GM21737 (cell line): ENCODE measurements at regions not wholly inside any gene's neighbourhood (a gene's known extent, or its start where the extent isn't known, plus 50 kb on each side); places are given as distances from the start of the nearest gene placed in this dataset.

ENCODE experiments used
- ATAC-seq: cut with Tn5 transposase; IDR thresholded peaks from one replicate; pipeline ENCODE4 v1.9.1; 2021; ENCODE audit warnings: mild to moderate bottlenecking, moderate library complexity; ENCODE audit not compliant: unreplicated experiment

DNA sequence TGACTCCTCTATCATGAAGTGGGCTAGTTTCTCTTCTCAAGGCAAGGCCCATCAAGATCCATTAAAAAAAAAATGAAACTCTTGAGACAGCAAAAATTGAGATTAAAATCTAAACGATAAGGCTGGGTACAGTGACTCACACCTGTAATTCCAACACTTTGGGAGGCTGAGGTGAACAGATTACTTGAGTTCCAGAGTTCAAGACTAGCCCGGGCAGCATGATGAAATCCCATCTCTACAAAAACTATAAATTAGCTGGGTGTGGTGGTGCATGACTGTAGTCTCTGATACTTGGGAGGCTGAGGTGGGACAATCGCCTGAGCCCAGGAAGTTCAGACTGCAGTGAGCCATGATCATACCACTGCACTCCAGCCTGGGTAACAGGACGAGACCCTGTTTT, 226.5 kb upstream of the SOX5 start:
- no peak for ATAC-seq

GRCh38 chr12:24175284-24175683, 225.8 kb upstream of the SOX5 start:
- ATAC-seq: no peak

GRCh38 chr12:24173067-24173466, 223.6 kb upstream of the SOX5 start:
- ATAC-seq: no peak

- ATAC-seq: no peak
Measured at GRCh38 chr12:24172773-24173066, 223.2 kb upstream of the SOX5 start.

GRCh38 chr12:24172031-24172772, 222.7 kb upstream of the SOX5 start:
- ATAC-seq: peak; percentile 66

DNA sequence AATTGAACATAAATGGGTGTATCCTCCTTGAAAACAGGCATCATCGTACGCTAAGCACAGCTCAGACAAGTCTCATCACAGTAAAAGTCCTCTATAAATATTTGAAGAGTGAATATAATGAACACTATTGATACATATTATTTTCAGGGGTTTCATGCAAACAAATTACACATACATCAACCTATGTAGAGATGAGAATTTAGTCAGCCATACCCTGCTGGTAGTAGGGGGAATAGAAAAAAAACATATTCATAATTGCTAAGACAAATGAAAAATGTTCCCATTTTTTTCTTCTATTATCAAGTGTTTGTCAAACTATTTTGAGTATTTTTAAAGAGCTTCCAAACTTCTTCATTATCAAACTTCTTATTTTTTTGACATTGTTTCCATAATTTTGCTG, 205.6 kb upstream of the SOX5 start:
- no peak for ATAC-seq

- ATAC-seq: no peak
Measured at GRCh38 chr12:24153079-24153478, 203.6 kb upstream of the SOX5 start.

GRCh38 chr12:24152270-24152669, 202.8 kb upstream of the SOX5 start:
- no peak for ATAC-seq

DNA sequence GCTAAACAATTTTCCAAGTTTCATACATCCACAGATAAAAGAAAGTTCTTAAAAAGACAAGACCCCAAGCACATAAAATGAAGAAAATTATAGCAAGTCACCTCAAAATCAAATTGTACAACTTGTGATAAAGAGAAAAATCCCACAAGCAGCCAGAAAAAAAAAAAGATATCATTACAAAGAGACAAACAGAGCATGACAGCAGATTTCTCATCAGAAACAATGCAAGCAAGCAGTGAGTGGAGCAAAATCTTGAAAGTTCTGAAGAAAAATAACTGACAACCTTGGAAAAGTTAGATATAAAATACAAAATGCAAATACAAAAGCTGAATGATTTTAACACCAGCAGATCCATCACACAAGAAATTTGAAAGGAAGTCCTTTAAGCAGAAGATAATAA, 194.5 kb upstream of the SOX5 start:
- ATAC-seq: no peak

GRCh38 chr12:24139035-24139434, 189.6 kb upstream of the SOX5 start:
- ATAC-seq: no peak

DNA sequence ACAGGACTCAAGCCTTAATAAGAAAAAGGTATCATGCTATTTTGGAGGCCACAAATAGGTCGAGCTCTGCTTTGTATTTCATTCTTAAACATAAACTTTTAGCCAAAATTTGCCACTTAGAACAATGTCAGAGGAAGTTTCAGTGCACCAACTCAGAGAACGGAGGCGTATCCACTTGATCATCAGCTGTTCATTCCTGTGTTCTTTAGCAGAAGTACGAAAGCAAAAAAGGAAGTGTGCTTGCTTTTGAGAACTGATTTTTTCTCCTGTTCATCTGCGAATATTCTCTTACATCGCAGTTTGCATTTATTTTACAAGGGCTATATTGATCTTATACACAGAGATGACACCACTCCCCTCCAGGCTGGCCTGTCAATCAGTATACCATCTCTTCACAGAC, 188.6 kb upstream of the SOX5 start:
- ATAC-seq: no peak

GRCh38 chr12:24135158-24135850, 185.8 kb upstream of the SOX5 start:
- no peak for ATAC-seq

DNA sequence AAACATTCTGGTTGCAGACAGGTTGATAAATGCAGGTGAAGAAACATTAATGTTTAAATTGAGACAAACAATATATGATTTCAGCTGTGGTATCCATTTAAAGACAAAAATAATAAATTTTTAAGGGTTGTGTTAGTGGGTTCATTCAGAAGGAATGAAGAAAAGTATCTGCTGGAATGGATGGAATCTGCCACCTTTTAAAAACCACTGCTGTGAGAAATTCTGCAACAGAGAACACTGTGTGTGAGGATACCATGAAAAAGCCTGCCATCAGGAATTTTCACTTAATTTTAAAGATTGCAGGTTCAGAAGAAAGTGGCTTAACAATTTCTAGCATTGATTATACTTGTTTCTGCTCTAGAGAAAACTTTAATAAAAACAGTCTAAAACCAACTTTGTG, 184.6 kb upstream of the SOX5 start:
- ATAC-seq: no peak

- no peak for ATAC-seq
Measured at GRCh38 chr12:24133384-24133783, 183.9 kb upstream of the SOX5 start.

DNA sequence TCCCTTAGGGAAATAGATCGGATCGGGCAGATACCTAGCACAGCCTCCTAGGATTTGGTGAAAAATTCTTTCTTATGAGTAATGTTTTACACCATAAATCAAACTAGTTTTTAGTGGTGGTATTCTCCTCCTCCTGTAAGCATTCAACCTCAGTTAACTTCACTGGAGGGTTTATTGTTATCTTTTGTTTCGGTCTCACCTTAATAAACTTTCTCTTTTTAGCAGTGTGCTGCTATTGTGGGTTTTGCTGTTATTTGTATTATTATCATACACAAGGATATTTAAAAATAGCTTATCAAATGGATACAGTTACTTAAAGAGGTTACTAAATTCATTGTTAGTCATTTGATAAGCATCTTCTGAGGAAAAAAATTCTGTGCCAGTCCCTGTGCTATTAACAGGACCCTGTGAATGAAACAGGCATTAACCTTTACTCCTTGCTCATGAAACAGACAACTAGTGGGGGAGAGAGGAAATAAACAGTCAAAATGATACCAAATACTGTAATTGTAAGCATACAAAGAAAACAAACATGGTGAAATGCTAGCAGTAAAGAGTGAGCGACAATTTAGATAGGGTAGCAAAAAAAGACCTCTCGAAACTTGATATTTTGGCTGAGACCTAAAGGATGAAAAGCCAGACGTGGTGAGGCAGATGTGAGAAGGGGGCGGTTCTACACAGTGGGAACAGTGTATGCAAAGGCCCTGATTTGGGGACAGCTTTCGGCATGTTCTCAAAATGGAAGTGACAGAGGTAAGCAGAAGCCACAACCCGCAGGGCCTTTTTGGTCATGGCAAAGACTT, 178.7 kb upstream of the SOX5 start:
- peak; percentile 81 for ATAC-seq

DNA sequence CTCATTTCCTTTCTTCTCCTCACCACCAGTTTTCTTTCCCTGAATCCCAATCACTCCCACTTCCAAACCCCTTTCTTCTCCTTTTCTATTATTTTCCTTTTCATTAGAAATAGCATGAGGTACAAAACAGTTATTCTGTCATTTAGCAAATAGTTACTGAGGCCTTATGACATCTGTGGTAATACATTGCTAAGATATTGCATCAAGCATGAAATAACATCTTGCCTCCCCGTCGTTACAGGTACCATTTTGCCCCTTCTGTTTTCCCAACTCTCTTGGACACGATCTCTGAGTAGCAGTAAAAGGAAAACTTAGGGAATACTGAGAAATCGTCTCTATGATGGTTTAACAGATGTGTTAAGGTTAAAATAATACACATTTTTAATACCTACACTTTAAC, 175.8 kb upstream of the SOX5 start:
- no peak for ATAC-seq

DNA sequence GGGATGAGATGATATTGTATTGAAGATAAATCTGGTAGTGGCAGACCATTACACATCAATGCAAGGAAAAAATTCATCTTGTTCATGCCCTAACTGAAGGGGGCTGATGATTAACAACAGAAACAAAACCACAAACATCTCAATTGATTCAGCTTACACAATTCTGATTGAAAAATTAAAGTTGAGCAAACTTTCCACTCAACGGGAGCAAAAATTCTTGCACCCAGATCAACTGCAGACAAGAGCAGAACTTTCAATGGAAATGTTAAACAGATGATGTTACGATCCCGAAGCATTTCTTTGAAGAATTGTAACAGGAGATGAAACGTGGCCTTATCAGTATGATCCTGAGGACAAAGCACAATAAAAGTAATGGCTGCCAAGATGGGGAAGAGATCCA, 172.4 kb upstream of the SOX5 start:
- no peak for ATAC-seq

DNA sequence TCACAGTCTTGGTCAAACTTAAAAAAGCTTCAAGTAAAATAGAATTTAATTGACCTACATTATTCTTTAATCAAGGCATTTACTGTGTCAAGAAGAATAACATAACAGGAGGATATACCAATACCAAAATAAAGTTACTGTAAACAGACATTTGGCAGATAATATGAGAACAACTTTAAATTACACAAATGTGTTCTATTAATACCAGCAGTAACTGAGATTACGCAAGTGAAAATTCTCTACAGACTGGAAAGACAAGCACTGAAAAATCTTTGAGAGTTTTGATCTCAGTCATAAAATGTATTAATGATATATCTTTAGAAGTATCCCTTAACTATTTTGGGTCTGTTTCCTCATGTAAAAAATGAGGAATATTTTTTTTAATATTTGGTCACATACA, 169.2 kb upstream of the SOX5 start:
- no peak for ATAC-seq

DNA sequence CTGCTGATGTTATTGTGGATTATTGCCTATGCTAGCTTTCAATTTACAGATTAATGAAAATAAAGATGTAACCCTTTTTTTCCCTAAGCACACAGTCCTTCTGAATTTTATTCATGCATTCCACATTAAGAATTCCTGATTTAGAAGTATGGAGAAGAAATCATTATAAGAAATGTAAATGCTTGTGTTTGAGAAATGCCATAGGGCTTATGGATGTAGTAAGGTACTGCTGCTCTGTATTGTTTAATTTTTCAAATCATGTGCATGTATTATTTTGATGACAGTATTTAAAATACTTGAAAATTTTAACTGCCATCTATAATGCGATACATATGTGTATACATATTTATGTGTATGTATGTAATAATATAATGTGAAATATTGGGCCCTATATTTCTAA, 167.1 kb upstream of the SOX5 start:
- no peak for ATAC-seq

DNA sequence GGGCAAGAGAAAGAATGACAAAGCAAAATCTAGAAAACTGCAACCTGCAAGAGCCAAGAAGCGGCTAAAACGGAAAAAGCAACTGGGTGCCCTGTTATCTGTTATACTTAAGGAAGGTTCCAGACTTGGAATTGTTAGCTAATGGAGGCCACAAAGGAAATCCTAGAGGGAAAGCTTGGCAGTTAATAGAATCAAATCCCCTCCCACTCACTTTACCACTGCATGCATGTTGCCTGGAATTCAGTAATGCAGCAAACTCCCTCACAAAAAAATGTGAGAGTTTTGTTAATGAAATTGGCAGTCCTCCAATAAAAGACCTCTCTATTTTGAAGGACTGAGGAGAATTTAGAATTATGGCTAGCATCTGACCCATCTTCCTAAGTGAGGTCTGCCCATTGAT, 164.2 kb upstream of the SOX5 start:
- no peak for ATAC-seq

DNA sequence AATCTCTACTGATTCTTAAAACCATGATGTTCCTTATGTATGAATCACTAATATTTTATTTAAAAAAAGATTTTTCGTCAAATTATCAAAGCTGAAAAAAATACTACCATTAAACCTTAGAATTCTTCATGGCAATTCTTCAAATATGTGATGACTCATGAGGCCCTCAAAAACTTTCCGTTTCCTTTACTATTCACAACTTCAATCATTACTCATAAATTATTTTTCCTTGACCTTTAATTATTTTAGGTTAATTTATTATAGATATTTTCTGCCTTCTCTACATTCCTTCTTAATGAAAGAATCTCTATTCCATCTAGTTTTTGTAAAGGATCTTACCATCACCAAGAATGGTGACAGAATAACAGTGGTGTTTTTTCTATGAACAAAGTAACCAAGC, 162.1 kb upstream of the SOX5 start:
- ATAC-seq: no peak

DNA sequence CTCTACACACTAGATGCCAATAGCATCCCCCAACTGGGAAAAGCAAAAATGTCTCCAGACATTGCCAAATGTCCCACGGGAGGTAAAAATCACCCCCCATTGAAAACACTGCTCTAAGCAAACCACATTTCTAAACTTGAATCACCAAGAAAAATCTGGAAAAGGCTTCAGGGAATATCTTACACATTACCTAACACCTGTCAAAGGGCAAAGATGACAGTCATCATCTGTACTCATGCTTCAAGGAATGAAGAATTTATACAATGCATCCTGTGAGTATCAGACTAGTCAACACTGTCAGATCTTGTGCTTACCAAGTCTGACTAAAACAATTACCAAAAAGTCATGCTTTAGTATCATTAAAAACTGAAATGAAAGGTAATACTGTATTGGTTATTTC, 161.6 kb upstream of the SOX5 start:
- ATAC-seq: no peak
